Dermis blood vessel endothelial cell (primary cell): ENCODE measurements at regions not wholly inside any gene's neighbourhood (a gene's known extent, or its start where the extent isn't known, plus 50 kb on each side); places are given as distances from the start of the nearest gene placed in this dataset.

Experiments used
- DNase-seq: peaks from one replicate; pipeline ENCODE4 v3.0.0; 2010

GRCh38 chr2:45274250-45274926 is 265.1 kb upstream of the SIX2 start:
- DNase-seq = no peak

GRCh38 chr2:45273412-45274249 is 264.4 kb upstream of the SIX2 start:
- DNase-seq = no peak

GRCh38 chr2:45272549-45273265 is 263.5 kb upstream of the SIX2 start:
- no peak for DNase-seq

- peak; percentile 65 for DNase-seq
Measured at GRCh38 chr2:45269149-45269793, 260.0 kb upstream of the SIX2 start.

GRCh38 chr2:45268631-45269030 is 259.4 kb upstream of the SIX2 start:
- DNase-seq = no peak

GRCh38 chr2:45267062-45267792 is 258.0 kb upstream of the SIX2 start:
- DNase-seq = no peak

GRCh38 chr2:45265336-45265735 is 256.1 kb upstream of the SIX2 start:
- DNase-seq = no peak

GRCh38 chr2:45264227-45265225 is 255.3 kb upstream of the SIX2 start:
- no peak for DNase-seq

- DNase-seq = peak; percentile 85
Measured at GRCh38 chr2:45263147-45263546, 253.9 kb upstream of the SIX2 start.

GRCh38 chr2:45261746-45262145 is 252.5 kb upstream of the SIX2 start:
- no peak for DNase-seq

- DNase-seq = peak; percentile 30
Measured at GRCh38 chr2:45260946-45261345, 251.7 kb upstream of the SIX2 start.

GRCh38 chr2:45259547-45260160 is 250.4 kb upstream of the SIX2 start:
- DNase-seq = no peak

GRCh38 chr2:45259138-45259537 is 249.9 kb upstream of the SIX2 start:
- DNase-seq = no peak

- DNase-seq = no peak
Measured at GRCh38 chr2:45258311-45258710, 249.1 kb upstream of the SIX2 start.

GRCh38 chr2:45257820-45258219 is 248.6 kb upstream of the SIX2 start:
- no peak for DNase-seq

- DNase-seq = no peak
Measured at GRCh38 chr2:45256867-45257641, 247.8 kb upstream of the SIX2 start.

- DNase-seq = no peak
Measured at GRCh38 chr2:45256173-45256866, 247.1 kb upstream of the SIX2 start.

GRCh38 chr2:45255563-45255962 is 246.3 kb upstream of the SIX2 start:
- DNase-seq = no peak

- no peak for DNase-seq
Measured at GRCh38 chr2:45254025-45254424, 244.8 kb upstream of the SIX2 start.
